ENCODE measurements at regions not wholly inside any gene's neighbourhood (a gene's known extent, or its start where the extent isn't known, plus 50 kb on each side); places are given as distances from the start of the nearest gene placed in this dataset.
A peak's percentile ranks its signal among the peaks of the same experiment; 100 is the strongest.

DNA sequence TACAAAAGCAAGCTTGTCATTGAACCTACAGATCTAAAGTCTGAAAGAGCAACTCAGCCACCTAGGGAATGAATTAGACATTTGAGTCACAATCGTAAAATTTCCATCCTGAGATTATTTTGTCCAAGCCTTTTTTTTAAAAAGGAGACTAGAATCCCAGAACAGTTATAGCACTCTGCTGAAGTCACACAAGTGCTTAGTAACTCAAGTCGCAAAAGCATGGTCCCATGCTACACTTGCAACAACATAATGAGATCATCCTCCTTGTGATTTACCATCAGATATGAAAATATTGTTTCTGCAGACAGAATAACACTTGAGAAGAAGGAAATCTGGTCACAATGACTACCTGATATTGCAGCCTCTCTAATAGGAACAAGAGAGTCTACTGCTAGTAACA lies 106.7 kb downstream of the ZIC4 start:
- Histone ChIP-seq H3K4me1 (ENCODE audit: control insufficient read depth in 1 of 2, insufficient read depth in 2 of 2, low read depth in 1 of 2, low read length in 1 of 2) (peaks cover 0 to 8% of the 10 kb centered on the region in 2 experiments; a peak in 2 of 4 replicates), H4K20me1 (ENCODE audit: insufficient read depth) (no peaks in the 10 kb centered on the region), H3K27ac (ENCODE audit: low read depth in 2 of 2, low read length in 1 of 2) (peak overlapping the region in 1 of 2 experiments; percentile 91; a peak in 2 of 4 replicates), H3K36me3 (replicated peaks in 1 of 2; ENCODE audit: control insufficient read depth in 1 of 2, insufficient read depth in 2 of 2, low read length in 1 of 2) (no peaks in the 10 kb centered on the region), H3K79me2 (ENCODE audit: insufficient read depth) (no peaks in the 10 kb centered on the region), H3K9me3 (no peaks in the 10 kb centered on the region), H3K27me3 (ENCODE audit: insufficient read depth) (no peaks in the 10 kb centered on the region), H3K4me2 (no peak overlapping the region; the same call in 1 of the 2 replicates), H3K9me2 (no peaks in the 10 kb centered on the region), H2AFZ (ENCODE audit: low read depth) (no peak overlapping the region), H3F3A (replicated peaks; ENCODE audit: insufficient read depth) (peaks cover 18% of the 10 kb centered on the region), H3K4me3 (ENCODE audit: low read depth in 2 of 2, low read length in 1 of 2) (no peak overlapping the region), H3K9ac (peak overlapping the region; percentile 58; the same call in 1 of the 2 replicates)
- POLR2A ChIA-PET = no interaction called here
- CTCF ChIA-PET = no interaction called here
- DNase-seq = no peak
- 32% methylated on average over 2 of the region's 2 CpGs for WGBS (ENCODE audit: low lambda C conversion rate)
- TF ChIP-seq FOXJ3 (CRISPR knock-in tag; IDR thresholded peaks at IDR 0.05) = no peak
- no peak for TF ChIP-seq YY1 (IDR thresholded peaks at IDR 0.05; ENCODE audit: low read depth)
- no peak for TF ChIP-seq NRF1 (IDR thresholded peaks at IDR 0.05; ENCODE audit: low read depth, low read length)
- no peak for TF ChIP-seq FOSL2 (IDR thresholded peaks at IDR 0.05; ENCODE audit: borderline replicate concordance, low read depth)
- TF ChIP-seq GATA2 (CRISPR knock-in tag; IDR thresholded peaks at IDR 0.05) = no peak
- TF ChIP-seq SIN3A (IDR thresholded peaks at IDR 0.05; ENCODE audit: borderline replicate concordance, low read depth, low read length) = no peak
- TF ChIP-seq TEAD4 (IDR thresholded peaks at IDR 0.05; ENCODE audit: borderline replicate concordance, insufficient read depth) = no peak
- TF ChIP-seq EP300 (IDR thresholded peaks at IDR 0.05; ENCODE audit: borderline replicate concordance in 1 of 2, low read depth in 1 of 2, low read length in 1 of 2) = no peak
- TF ChIP-seq TAF1 (IDR thresholded peaks at IDR 0.05; ENCODE audit: borderline replicate concordance, low read depth, low read length) = no peak
- TF ChIP-seq, protein P1, sequence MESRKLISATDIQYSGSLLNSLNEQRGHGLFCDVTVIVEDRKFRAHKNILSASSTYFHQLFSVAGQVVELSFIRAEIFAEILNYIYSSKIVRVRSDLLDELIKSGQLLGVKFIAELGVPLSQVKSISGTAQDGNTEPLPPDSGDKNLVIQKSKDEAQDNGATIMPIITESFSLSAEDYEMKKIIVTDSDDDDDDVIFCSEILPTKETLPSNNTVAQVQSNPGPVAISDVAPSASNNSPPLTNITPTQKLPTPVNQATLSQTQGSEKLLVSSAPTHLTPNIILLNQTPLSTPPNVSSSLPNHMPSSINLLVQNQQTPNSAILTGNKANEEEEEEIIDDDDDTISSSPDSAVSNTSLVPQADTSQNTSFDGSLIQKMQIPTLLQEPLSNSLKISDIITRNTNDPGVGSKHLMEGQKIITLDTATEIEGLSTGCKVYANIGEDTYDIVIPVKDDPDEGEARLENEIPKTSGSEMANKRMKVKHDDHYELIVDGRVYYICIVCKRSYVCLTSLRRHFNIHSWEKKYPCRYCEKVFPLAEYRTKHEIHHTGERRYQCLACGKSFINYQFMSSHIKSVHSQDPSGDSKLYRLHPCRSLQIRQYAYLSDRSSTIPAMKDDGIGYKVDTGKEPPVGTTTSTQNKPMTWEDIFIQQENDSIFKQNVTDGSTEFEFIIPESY (IDR thresholded peaks at IDR 0.05; ENCODE audit: borderline replicate concordance, low read depth) = no peak
- no peak for TF ChIP-seq RCOR1 (IDR thresholded peaks at IDR 0.05; ENCODE audit: low read length)
- TF ChIP-seq POLR2AphosphoS5 (IDR thresholded peaks at IDR 0.05; ENCODE audit: low read depth, low read length) = no peak

DNA sequence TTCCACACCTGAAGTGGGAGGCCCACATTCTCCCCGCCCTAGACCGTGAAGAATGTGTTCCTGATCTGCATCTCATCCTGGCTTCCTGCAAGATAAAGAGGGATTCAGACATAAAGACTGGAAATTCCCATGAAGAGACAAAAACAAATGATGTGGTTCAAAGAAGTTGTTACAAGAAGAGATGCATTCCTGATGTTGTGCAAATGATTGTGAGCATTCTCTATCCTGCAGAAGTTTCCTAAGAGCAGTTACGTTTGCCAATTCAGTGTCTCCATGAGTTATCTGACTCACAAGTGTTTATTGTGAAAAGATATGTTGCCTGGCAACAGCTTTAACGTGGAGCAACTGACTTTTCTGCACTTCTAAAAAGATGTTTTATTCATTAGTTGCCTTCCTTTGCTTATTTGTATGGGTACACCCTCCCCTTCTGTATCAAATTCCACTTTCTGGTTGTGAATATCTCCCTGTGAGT lies 107.8 kb downstream of the ZIC4 start:
- Histone ChIP-seq H3K9ac (peak overlapping the region; percentile 58), H3K9me3 (no peaks in the 10 kb centered on the region), H4K20me1 (ENCODE audit: insufficient read depth) (no peaks in the 10 kb centered on the region), H3K9me2 (no peaks in the 10 kb centered on the region), H3K36me3 (replicated peaks in 1 of 2; ENCODE audit: control insufficient read depth in 1 of 2, insufficient read depth in 2 of 2, low read length in 1 of 2) (no peaks in the 10 kb centered on the region), H2AFZ (ENCODE audit: low read depth) (peak overlapping the region; percentile 57; the same call in 1 of the 2 replicates), H3K4me3 (ENCODE audit: low read depth in 2 of 2, low read length in 1 of 2) (0 out of 4 replicates have a peak overlapping the region, but pooled peaks of 1 of the 2 experiments have one; percentile 14), H3K79me2 (ENCODE audit: insufficient read depth) (no peaks in the 10 kb centered on the region), H3F3A (replicated peaks; ENCODE audit: insufficient read depth) (peaks cover 18% of the 10 kb centered on the region), H3K4me2 (peak overlapping the region; percentile 60; the same call in 1 of the 2 replicates), H3K27me3 (ENCODE audit: insufficient read depth) (no peaks in the 10 kb centered on the region), H3K27ac (ENCODE audit: low read depth in 2 of 2, low read length in 1 of 2) (peak overlapping the region in 1 of 2 experiments; percentile 91; a peak in 2 of 4 replicates), H3K4me1 (ENCODE audit: control insufficient read depth in 1 of 2, insufficient read depth in 2 of 2, low read depth in 1 of 2, low read length in 1 of 2) (peaks cover 0 to 8% of the 10 kb centered on the region in 2 experiments; a peak in 2 of 4 replicates)
- 8% methylated on average over 4 of the region's 4 CpGs for WGBS (ENCODE audit: low lambda C conversion rate)
- CTCF ChIA-PET = no interaction called here
- POLR2A ChIA-PET = no interaction called here
- no peak for DNase-seq
- no peak for TF ChIP-seq RAD21 (IDR thresholded peaks at IDR 0.05; ENCODE audit: low read length)
- TF ChIP-seq MEF2A (IDR thresholded peaks at IDR 0.05; ENCODE audit: borderline replicate concordance, low read depth) = no peak
- no peak for TF ChIP-seq SMC3 (IDR thresholded peaks at IDR 0.05; ENCODE audit: low read depth, low read length)
- no peak for TF ChIP-seq NRF1 (IDR thresholded peaks at IDR 0.05; ENCODE audit: low read depth, low read length)
- no peak for TF ChIP-seq TAF1 (IDR thresholded peaks at IDR 0.05; ENCODE audit: borderline replicate concordance, low read depth, low read length)
- TF ChIP-seq GATA2 (CRISPR knock-in tag; IDR thresholded peaks at IDR 0.05) = no peak
- TF ChIP-seq EP300 (IDR thresholded peaks at IDR 0.05; ENCODE audit: borderline replicate concordance in 1 of 2, low read depth in 1 of 2, low read length in 1 of 2) = peak in 1 of 2 experiments; percentile 49; a peak in 2 of 4 replicates
- TF ChIP-seq GABPA (IDR thresholded peaks at IDR 0.05; ENCODE audit: low read depth) = no peak
- no peak for TF ChIP-seq SIN3A (IDR thresholded peaks at IDR 0.05; ENCODE audit: borderline replicate concordance, low read depth, low read length)
- TF ChIP-seq, protein P2, sequence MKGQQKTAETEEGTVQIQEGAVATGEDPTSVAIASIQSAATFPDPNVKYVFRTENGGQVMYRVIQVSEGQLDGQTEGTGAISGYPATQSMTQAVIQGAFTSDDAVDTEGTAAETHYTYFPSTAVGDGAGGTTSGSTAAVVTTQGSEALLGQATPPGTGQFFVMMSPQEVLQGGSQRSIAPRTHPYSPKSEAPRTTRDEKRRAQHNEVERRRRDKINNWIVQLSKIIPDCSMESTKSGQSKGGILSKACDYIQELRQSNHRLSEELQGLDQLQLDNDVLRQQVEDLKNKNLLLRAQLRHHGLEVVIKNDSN (IDR thresholded peaks at IDR 0.05; ENCODE audit: borderline replicate concordance, low read depth) = no peak
- TF ChIP-seq FOXM1 (IDR thresholded peaks at IDR 0.05; ENCODE audit: low read depth) = no peak
- TF ChIP-seq, protein P3, sequence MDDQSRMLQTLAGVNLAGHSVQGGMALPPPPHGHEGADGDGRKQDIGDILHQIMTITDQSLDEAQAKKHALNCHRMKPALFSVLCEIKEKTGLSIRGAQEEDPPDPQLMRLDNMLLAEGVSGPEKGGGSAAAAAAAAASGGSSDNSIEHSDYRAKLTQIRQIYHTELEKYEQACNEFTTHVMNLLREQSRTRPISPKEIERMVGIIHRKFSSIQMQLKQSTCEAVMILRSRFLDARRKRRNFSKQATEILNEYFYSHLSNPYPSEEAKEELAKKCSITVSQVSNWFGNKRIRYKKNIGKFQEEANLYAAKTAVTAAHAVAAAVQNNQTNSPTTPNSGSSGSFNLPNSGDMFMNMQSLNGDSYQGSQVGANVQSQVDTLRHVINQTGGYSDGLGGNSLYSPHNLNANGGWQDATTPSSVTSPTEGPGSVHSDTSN (IDR thresholded peaks at IDR 0.05) = peak; percentile 64
- TF ChIP-seq TCF12 (IDR thresholded peaks at IDR 0.05) = no peak; the same call in none of the 2 replicates
- no peak for TF ChIP-seq CHD2 (IDR thresholded peaks at IDR 0.05; ENCODE audit: low read length, partially characterized antibody)
- TF ChIP-seq, protein P1 (IDR thresholded peaks at IDR 0.05; ENCODE audit: borderline replicate concordance, low read depth) = no peak
- no peak for TF ChIP-seq MXI1 (IDR thresholded peaks at IDR 0.05; ENCODE audit: low read depth, low read length)

All from SK-N-SH (cell line).